Activated B cell treated with CpG ODN at 0.5 μM for 24 hours (primary cell): ENCODE measurements at regions not wholly inside any gene's neighbourhood (a gene's known extent, or its start where the extent isn't known, plus 50 kb on each side); places are given as distances from the start of the nearest gene placed in this dataset.

Experiments
- ATAC-seq: fragments of 200-7000 bp; cut with Tn5 transposase; one replicate; pipeline ENCODE4 v1.10.0; 2021; ENCODE audit warnings: low read depth, mild to moderate bottlenecking, moderate library complexity
- CTCF ChIA-PET: fragments of 350-600 bp; sonication (Branson Sonifier 250); formaldehyde crosslinking; loops from one replicate; lab custom pipeline; 2021; ENCODE audit warnings: antibody characterized with exemption; lab: Charles Lee
- POLR2A ChIA-PET: fragments of 350-600 bp; sonication (Branson Sonifier 250); formaldehyde crosslinking; loops from one replicate; lab custom pipeline; 2021; ENCODE audit warnings: antibody characterized with exemption; lab: Charles Lee
- DNase-seq: peaks from one replicate; pipeline ENCODE4 v3.0.0; 2022
- H3K27ac Mint-ChIP-seq: one replicate; pipeline ENCODE4 v1.8.0; 2020; ENCODE audit warnings: mixed read lengths
- H3K27me3 Mint-ChIP-seq: one replicate; pipeline ENCODE4 v1.8.0; 2021; ENCODE audit warnings: mixed read lengths
- H3K36me3 Mint-ChIP-seq: one replicate; pipeline ENCODE4 v1.8.0; 2021; ENCODE audit warnings: low read depth, mixed read lengths
- H3K4me1 Mint-ChIP-seq: one replicate; pipeline ENCODE4 v1.8.0; 2021; ENCODE audit warnings: mixed read lengths
- H3K4me3 Mint-ChIP-seq: one replicate; pipeline ENCODE4 v1.8.0; 2020; ENCODE audit warnings: mild to moderate bottlenecking, mixed read lengths
- H3K9me3 Mint-ChIP-seq: one replicate; pipeline ENCODE4 v1.8.0; 2020; ENCODE audit warnings: mixed read lengths
- CTCF ChIP-seq: fragments of 200-600 bp; IDR thresholded peaks from one replicate; pipeline ENCODE4 v1.8.0; 2022; ENCODE audit warnings: antibody characterized with exemption, mild to moderate bottlenecking
- intact Hi-C: fragments of 100-400 bp; cut with micrococcal nuclease; formaldehyde crosslinking; loops from one replicate; pipeline ENCODE4 v1.15.1; 2024

DNA sequence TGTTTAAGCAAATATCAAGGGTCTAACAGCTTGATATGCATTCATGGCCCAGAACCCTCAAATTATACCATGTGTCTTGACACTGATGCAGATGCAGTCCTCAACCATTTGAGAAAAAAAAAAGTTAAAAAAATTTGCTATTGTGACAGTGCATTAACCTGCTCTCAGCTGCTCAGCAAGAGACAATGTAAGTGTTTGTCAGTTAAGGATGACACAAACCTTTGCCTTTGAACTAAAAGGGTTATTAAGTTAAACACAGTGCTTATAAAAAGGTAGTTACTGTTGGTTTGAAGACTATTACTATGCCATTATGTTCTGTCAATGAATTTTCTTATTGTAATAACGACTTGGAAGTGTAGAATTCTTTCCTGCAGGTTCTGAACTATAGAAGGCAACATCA is 655.6 kb upstream of the NEGR1 start:
- H3K36me3 Mint-ChIP-seq: no peaks in the 10 kb centered on the region
- peaks cover 3% of the 10 kb centered on the region for H3K9me3 Mint-ChIP-seq
- DNase-seq (no peak), ATAC-seq (no peak)
- H3K4me3 Mint-ChIP-seq: no peak overlapping the region
- no peaks in the 10 kb centered on the region for H3K4me1 Mint-ChIP-seq
- no peak overlapping the region for H3K27ac Mint-ChIP-seq
- H3K27me3 Mint-ChIP-seq: no peaks in the 10 kb centered on the region
- intact Hi-C loops: no loop called here
- ChIA-PET CTCF (no interaction called here), POLR2A (no interaction called here)
- TF ChIP-seq CTCF: no peak

DNA sequence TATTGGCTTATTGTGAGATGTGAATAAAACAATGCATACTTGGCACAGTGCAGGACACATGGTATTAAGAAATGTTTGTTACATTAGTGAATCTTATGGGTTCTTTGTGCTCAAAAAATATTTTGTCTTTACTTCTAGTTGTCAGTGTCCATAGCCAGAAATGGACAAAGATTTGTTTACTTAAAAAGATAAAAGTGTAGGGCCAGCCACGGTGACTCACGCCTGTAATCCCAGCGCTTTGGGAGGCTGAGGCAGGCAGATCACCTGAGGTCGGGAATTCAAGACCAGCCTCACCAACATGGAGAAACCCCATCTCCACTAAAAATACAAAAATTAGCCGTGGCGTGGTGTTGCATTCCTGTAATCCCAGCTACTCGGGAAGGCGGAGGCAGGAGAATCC is 654.6 kb upstream of the NEGR1 start:
- no peaks in the 10 kb centered on the region for H3K27me3 Mint-ChIP-seq
- H3K4me1 Mint-ChIP-seq: no peaks in the 10 kb centered on the region
- no peak for TF ChIP-seq CTCF
- ATAC-seq (no peak), DNase-seq (no peak)
- no peak overlapping the region for H3K27ac Mint-ChIP-seq
- ChIA-PET CTCF (no interaction called here), POLR2A (no interaction called here)
- intact Hi-C loops: no loop called here
- H3K9me3 Mint-ChIP-seq: peaks cover 9% of the 10 kb centered on the region
- H3K36me3 Mint-ChIP-seq: no peaks in the 10 kb centered on the region
- H3K4me3 Mint-ChIP-seq: no peak overlapping the region

DNA sequence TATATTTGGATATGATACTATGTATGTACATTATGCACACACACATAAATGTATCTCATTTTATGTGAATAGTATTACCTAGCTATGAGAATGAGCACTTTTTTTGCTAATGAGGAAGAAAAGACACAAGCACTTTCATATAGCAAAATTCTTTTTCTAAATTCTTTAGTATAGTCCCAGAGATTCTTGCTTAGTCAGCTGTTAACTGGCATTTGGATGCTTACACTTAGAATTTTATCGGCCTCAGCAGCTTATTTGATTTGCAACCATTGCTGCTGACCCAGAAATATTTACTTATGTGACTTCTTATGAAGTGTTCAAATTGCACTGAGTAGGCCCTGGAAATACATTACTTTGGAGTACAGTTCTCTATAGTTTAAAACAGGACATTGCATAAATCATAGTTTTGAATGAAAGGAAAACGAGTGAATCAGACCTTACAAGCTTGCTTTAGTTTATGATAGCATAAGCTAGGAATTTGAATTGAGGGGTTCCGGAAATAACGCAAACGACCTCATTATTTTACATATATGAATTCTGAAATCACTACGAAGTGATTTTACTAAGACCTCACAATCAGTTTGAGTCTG is 653.9 kb upstream of the NEGR1 start:
- ATAC-seq: no peak
- Mint-ChIP-seq H3K4me3 (no peak overlapping the region), H3K36me3 (no peaks in the 10 kb centered on the region), H3K4me1 (no peaks in the 10 kb centered on the region), H3K27ac (no peak overlapping the region), H3K27me3 (no peaks in the 10 kb centered on the region), H3K9me3 (peaks cover 9% of the 10 kb centered on the region)
- CTCF ChIA-PET: no interaction called here
- no peak for DNase-seq
- POLR2A ChIA-PET: no interaction called here
- no peak for TF ChIP-seq CTCF
- intact Hi-C loops: no loop called here

DNA sequence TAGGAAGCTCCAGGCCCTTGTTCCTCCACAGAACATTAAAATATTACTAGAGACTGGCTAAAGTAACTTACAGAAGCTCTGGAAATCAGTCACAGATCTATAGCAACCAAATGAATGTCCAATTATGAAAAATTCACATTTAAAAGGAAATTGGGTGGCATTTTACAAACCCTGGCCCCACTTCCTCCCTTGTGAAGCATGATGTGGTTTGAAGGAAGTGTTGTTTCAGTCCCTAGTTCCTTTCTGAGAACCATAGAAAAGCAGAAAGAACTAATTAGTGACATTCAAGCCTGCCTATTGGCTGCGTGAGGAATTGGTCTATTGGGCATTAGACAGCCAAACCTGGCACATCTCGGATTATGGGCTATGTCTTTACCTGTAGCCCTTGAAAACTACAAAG is 649.7 kb upstream of the NEGR1 start:
- Mint-ChIP-seq H3K9me3 (peaks cover 11% of the 10 kb centered on the region), H3K4me3 (no peak overlapping the region), H3K27me3 (no peaks in the 10 kb centered on the region), H3K4me1 (no peaks in the 10 kb centered on the region), H3K36me3 (no peaks in the 10 kb centered on the region), H3K27ac (no peak overlapping the region)
- ChIA-PET CTCF (no interaction called here), POLR2A (no interaction called here)
- no peak for DNase-seq
- TF ChIP-seq CTCF: no peak
- ATAC-seq: no peak
- intact Hi-C loops: no loop called here

GRCh38 chr1:72930528-72930927 is 648.2 kb upstream of the NEGR1 start:
- Mint-ChIP-seq H3K36me3 (no peaks in the 10 kb centered on the region), H3K4me1 (no peaks in the 10 kb centered on the region), H3K27me3 (no peaks in the 10 kb centered on the region), H3K9me3 (peaks cover 11% of the 10 kb centered on the region), H3K27ac (no peak overlapping the region), H3K4me3 (no peak overlapping the region)
- ATAC-seq (no peak), DNase-seq (no peak)
- no peak for TF ChIP-seq CTCF
- intact Hi-C loops: no loop called here
- POLR2A ChIA-PET: no interaction called here
- CTCF ChIA-PET: no interaction called here
